Stimulated activated CD8-positive, alpha-beta memory T cell treated with anti-CD3 and anti-CD28 coated beads, Interleukin-7, amount 100 ng/mL, for 1 hour (primary cell): ENCODE measurements at regions not wholly inside any gene's neighbourhood (a gene's known extent, or its start where the extent isn't known, plus 50 kb on each side); places are given as distances from the start of the nearest gene placed in this dataset.
"Not testable (repeated sequence)": the region's sequence is repeated elsewhere in the genome, so short reads cannot be mapped to it uniquely, and the experiment has no call there.

Experiments used
- DNase-seq, 2 donors: peaks; one replicate each; pipeline ENCODE4 v3.0.0-alpha.2; 2020; ENCODE audit warnings: low read depth in 2 of 2

- DNase-seq, result no peak
Observed at GRCh38 chr2:226168496-226169160, 631.0 kb downstream of the IRS1 start.

DNA sequence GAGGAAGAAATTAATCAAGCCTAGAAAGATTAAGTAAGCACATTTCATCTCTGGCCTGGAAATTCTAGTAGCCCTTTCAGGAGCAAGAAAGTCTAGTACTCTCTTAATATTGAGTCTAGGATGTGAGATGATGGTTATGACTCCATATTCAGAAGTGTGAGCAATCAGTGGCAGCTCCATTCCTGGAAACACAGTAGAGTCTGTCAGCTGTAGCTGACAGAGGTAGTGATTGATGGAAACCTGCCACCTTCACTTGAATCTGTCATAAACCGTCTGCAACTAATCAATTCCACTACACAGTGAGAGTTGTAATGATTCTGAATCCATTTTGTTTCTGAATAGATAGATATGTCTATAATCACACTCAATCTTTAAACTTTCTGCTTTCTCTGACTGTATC is 635.1 kb downstream of the IRS1 start:
- no peak for DNase-seq

- DNase-seq, result not testable (repeated sequence)
Observed at GRCh38 chr2:226160617-226161016, 639.0 kb downstream of the IRS1 start.

DNA sequence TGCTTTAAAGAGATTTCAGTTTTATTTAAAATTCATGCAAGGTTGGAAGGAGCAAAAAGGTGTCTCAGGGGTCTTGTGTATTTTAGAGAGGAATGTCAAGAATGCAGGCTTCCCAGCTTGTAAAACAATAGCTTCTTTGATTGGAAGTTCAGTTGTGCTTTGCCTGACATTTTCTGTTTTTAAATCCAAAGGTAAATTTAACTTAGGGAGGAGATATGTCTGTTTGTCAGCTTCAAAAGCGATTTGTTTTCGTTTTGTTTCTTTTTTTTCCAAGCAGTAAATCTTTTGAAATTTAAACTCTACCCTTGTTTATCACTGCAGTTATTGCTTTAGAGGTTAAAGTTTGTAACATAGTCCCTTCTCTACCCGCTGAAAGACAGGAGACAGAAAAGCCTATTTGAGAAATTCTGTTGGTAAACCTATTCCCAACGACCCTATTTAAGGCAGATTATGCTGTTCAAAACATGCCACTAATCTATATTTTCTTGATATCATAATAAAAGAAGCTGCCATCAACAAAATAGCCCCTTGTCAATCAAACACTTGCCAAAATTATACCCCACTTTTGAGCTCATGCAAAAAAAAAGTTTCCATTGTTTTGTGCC is 639.6 kb downstream of the IRS1 start:
- DNase-seq, result no peak

DNA sequence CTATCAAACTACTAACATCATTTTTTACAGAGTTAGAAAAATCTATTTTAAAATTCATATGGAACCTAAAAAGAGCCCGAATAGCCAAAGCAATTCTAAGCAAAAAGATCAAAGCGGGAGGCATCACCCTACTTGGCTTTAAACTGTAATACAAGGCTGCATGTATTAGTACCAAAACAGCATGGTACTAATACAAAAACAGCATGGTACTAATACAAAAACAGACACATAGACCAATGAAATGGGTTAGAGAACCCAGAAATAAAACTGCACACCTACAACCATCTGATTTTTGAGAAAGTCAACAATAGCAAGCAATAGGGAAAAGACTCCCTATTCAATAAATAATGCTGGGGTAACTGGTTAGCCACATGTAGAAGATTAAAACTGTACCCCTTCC is 640.7 kb downstream of the IRS1 start:
- no peak for DNase-seq

- no peak for DNase-seq
Observed at GRCh38 chr2:226158229-226158628, 641.4 kb downstream of the IRS1 start.

DNA sequence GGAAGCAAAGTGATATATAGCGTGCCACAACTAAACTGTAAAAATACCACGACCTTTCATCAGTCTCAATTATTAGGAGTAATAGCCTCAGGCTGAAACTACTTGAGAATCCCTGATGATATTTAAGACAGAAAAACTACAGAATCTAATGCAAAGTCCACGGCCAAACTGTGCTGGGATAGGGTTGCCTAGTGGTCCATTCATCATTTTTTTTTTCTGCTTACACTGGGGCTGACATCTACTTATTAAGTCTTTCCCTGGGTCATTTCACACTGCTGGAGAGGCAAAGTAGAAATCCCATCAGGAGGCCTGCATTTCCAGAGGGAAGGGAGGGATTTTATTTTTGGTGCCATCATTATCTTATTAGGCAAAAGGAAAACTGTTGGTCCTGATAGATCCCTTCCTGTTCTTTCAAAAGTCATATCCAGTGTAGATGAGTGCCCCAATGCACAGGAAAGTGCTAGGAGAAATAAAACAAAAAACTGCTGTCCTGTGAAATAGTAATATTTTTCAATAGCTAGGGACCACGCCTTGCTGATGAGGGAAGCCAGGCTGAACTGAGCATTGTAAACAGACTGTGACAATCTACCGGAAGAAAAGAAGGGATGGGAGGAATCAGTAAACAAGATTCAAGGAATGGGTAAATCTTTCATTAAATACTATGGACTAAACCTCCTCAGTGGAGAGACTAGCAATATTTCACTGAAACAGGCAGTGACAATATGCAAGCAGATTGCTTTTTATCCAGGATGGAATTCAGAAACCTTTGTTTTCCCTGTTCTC is 644.3 kb downstream of the IRS1 start:
- no peak for DNase-seq

GRCh38 chr2:226154610-226155009 is 645.0 kb downstream of the IRS1 start:
- DNase-seq, result no peak

- no peak for DNase-seq
Observed at GRCh38 chr2:226153553-226153952, 646.1 kb downstream of the IRS1 start.

GRCh38 chr2:226151157-226151556 is 648.5 kb downstream of the IRS1 start:
- no peak for DNase-seq

- DNase-seq, result no peak
Observed at GRCh38 chr2:226143091-226143490, 656.5 kb downstream of the IRS1 start.

- DNase-seq, result no peak
Observed at GRCh38 chr2:226142463-226142862, 657.2 kb downstream of the IRS1 start.

- DNase-seq, result no peak
Observed at GRCh38 chr2:226140594-226140993, 659.0 kb downstream of the IRS1 start.

GRCh38 chr2:226139759-226140158 is 659.9 kb downstream of the IRS1 start:
- DNase-seq, result no peak

- DNase-seq, result no peak
Observed at GRCh38 chr2:226137201-226137811, 662.3 kb downstream of the IRS1 start.

DNA sequence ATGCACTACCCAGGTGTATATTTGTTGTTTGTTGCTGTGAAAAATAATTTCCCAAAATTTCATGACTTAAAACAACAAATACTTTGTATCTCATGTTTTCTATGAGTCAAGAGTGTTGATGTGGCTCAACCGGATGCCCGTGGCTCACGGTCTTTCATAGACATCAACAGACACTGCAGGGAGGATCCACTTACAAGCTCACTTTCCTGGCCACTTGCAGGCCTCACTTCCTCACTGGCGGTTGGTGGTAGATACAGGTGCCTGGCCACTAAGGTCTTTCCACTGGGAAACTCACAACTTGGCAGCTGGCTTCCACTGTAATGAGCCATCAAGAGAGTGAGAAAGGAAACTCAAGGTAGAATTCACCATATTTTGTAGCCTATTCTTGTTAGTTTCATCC is 662.9 kb downstream of the IRS1 start:
- DNase-seq, result no peak

DNA sequence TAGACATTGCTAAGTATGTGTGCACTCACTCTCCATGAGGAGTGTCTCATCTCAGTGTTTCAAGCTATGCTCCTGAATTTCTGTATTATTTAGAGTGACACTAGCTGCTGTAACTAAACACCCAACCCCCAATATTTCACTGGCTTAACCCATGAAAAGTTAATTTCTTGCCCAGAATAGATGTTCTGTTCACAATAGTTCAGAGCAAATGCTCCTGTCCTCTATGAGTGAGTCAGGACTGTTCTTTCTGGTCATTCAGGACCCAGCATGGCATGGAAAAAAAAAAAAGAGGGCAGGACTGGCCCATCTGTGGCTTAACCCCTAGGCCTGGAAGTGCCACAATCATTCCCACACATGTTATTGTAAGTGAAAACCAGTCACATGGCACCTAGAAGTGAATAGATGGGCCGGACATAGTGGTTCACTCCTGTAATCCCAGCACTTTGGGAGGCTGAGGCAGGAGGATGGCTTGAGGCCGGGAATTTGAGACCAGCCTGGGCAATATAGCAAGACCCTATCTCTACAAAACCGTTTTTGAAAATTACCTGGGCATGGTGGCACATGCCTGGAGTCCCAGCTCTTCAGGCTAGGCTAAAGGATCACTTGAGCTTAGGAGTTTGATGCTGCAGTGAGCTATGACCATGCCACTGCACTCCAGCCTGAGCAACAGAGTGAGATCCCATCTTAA is 663.6 kb downstream of the IRS1 start:
- no peak for DNase-seq

DNA sequence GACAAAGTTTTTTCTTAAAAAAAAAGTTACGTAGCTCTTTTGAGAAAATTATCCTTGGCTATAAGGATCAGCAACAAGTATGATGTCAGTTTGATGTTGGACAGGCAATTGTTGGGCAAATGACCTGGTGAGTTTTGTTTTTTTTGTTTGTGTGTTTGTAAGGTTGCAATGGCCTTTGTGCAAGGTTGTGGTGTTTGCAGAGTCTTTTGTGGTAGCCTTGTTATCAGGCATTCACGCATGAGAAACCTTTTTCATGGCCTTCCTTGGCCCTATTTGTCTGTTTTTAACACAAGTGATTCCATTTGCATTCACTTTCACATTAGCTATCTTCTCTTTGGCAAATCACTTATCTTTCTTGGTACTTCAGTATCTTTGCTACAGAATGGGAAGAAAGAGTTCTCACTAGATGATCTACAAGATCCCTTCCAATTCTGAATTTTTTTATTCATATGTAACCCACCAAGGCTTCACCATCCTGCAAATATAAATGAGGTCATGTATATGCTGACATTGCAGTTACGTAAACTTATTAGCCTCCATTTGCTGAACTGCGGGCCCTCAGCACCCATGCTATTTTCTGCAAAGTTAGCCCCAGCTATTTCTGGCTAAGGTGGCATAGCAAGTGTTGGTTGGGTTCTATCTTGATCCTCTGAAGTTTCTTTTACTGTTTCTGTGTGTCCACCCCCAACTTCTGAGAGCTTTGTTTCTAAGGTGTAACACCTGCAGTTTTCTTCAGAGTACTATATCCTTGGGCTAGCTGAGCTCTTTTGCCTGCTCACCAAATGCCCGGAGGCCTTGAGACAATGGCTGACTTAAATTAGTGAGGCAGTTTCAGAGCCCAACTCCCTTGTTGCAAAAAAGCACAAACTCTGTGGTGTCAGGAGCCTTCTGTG is 667.1 kb downstream of the IRS1 start:
- no peak for DNase-seq

DNA sequence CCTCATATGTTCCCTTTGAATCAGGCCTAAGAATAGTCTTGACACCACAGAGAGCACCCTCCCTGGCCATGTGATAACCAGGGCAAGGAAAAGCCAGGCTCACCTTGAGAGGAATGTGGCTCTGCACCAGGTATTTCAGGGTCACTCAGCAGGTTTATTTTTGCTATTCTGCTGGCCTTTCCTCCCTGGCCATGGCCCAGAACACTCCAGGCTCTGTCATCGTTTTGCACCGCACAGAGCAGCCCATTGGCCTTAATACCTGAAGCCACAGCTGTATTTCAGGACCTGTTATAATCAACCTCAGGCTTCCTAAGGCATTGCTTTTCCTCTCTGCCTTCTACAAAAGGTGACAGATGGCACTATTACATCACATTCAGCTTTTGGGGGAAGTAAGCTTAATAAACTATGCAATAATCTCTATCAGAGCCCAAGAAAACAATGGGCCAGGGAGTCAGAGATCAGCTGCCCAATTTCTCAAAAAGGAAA is 668.3 kb downstream of the IRS1 start:
- DNase-seq, result no peak

- no peak for DNase-seq
Observed at GRCh38 chr2:226130192-226130591, 669.4 kb downstream of the IRS1 start.

DNA sequence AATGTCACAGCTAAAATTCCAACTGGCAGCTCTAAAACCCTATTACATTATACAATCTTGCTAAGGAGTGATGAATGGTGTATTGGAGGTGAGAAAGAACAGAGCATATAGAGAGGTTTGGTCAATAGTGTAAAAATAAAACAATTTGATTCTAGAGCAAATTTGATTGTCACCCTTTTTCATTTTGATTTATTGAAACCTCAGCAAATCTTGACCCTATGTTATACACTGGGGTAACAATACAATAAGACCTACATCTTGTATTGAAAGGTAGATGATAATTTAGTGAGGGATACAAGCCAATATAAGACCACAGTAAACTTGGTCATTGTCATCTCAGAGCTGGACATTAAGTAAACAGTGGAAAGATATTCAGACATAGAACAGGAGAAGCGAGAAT is 671.9 kb downstream of the IRS1 start:
- no peak for DNase-seq
